ENCODE measurements at regions not wholly inside any gene's neighbourhood (a gene's known extent, or its start where the extent isn't known, plus 50 kb on each side); places are given as distances from the start of the nearest gene placed in this dataset.

- H3K27ac ChIP-seq, result no peak overlapping the region
- no peak for TF ChIP-seq CTCF (conservative IDR thresholded peaks at IDR 0.05)
Observed at GRCh38 chr20:7415427-7415826, 524.8 kb downstream of the HAO1 start.

- H3K27ac ChIP-seq, result no peak overlapping the region
- TF ChIP-seq CTCF (conservative IDR thresholded peaks at IDR 0.05), result no peak
Observed at GRCh38 chr20:7416382-7416781, 523.9 kb downstream of the HAO1 start.

- no peak overlapping the region for H3K27ac ChIP-seq
- TF ChIP-seq CTCF (conservative IDR thresholded peaks at IDR 0.05), result no peak
Observed at GRCh38 chr20:7420345-7420744, 519.9 kb downstream of the HAO1 start.

GRCh38 chr20:7426890-7427496, 513.3 kb downstream of the HAO1 start:
- TF ChIP-seq CTCF (conservative IDR thresholded peaks at IDR 0.05), result no peak
- no peak overlapping the region for H3K27ac ChIP-seq

- no peak for TF ChIP-seq CTCF (conservative IDR thresholded peaks at IDR 0.05)
Observed at GRCh38 chr20:7428946-7429345, 511.3 kb downstream of the HAO1 start.

GRCh38 chr20:7432612-7433011, 507.6 kb downstream of the HAO1 start:
- TF ChIP-seq CTCF (conservative IDR thresholded peaks at IDR 0.05), result no peak
- H3K27ac ChIP-seq, result no peak overlapping the region

More at GRCh38 chr20:7428946-7429345, 511.3 kb downstream of the HAO1 start:
- H3K27ac ChIP-seq, result no peak overlapping the region

GRCh38 chr20:7437311-7437710, 502.9 kb downstream of the HAO1 start:
- no peak for TF ChIP-seq CTCF (conservative IDR thresholded peaks at IDR 0.05)
- H3K27ac ChIP-seq, result no peak overlapping the region
